SKM-1 (cell line): ENCODE measurements at regions not wholly inside any gene's neighbourhood (a gene's known extent, or its start where the extent isn't known, plus 50 kb on each side); places are given as distances from the start of the nearest gene placed in this dataset.

Experiments used
- DNase-seq: peaks from one replicate; lab custom pipeline; 2025; ENCODE audit not compliant: unreplicated experiment; lab: John Stamatoyannopoulos, UW

DNA sequence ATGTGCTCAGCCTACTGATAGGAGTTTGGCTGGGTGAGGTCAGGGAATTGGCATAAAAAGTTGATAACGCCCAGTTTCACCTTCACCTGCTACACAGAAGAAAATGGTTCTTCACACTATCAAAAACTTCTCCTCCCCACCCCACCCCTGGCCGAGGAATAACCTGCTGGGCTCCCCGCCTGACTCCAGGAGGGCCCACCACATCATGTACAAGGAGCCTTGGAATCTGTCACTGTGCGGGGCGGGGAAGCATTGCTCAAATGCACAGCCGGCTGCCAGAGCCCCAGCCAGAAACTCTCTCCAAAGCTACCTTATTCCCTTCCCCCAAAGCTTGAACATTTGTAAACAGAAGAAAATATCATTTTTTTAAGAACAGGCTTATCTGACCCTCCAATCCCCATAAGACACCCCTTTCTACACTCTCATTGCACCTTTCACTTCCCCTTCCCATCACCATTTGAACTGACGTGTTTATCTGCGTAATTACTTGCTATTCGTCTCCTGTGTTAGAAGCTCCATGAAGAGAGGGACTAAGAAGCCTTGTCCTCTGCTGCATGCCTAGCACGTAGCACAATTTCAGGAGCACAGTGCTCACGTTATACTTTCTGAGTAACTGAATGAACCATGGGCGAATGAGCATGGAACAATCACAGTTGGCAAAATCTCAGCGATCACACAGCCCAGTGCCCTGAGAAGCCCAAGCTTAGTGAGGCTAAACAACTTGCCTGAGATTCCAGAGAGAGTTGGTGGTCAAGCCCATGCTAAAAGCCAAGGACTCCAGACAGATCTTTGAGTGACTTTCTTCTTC, 82.9 kb downstream of the HES1 start:
- no peak for DNase-seq

DNA sequence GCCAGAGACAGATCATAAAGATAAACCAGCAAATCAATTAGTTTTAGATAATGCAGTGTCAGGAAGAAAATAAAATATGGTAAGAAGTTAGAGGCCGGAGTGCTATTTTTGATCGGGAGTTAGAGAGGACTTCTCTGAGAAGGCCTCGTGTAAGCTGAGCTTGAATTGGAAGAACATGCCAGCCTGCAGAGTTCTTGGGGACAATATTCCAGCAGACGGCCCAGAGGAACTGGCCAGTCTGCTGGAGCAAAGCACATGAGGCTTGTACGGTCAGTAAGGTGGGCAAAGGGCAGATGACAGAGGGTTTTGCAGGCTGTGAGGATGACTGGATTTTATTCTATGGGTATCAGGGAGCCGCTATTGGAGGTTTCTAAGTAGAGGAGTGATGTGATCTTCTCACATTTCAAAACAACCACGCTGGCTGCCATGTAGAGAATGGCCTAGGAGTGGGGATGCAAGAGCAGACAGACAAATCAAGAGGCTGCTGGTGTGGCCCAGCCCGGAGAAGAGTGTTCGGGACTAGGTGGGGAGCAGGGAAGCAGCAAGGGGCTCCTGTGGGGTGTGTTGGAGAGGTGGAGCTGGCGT, 84.0 kb downstream of the HES1 start:
- DNase-seq, result no peak

DNA sequence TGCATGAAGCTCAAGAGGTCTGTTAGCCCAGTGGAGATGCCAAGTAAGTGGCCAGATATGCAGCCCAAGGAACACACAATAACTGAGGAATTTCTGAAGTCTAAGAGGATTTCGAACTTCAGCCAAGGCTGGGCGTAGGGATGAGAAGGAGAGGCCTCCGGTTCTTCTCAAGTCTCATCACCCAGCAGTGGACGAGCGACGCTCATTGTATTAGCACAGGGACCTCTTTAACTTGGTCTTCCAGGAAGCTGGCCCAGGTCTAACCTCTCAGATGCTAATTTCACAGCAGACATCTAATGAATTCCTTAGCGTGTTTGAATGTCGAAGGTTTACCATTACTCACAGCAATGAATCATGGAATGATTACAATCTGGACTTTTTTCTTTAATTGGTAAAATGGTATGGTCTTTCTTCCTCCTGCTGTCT, 85.0 kb downstream of the HES1 start:
- no peak for DNase-seq

DNA sequence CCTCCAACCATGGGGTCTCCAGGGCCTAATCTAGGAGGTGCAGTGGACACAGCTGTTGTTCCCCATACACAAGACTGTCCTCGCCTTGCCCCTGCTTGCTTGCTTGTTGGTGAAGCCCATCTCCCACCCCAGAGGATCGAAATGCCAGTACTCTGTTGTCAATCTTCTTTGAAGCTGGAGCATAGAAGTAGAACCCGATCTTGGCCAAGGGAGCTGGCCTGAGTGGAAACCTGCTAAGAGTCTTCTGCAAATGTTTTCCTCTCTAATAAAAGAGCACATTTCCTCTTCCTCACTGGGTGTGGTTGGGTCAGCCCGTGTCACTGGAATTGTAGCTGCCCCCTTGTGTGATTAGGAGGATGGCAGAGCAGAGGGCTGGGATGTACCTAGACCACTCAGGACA, 85.4 kb downstream of the HES1 start:
- DNase-seq, result no peak

DNA sequence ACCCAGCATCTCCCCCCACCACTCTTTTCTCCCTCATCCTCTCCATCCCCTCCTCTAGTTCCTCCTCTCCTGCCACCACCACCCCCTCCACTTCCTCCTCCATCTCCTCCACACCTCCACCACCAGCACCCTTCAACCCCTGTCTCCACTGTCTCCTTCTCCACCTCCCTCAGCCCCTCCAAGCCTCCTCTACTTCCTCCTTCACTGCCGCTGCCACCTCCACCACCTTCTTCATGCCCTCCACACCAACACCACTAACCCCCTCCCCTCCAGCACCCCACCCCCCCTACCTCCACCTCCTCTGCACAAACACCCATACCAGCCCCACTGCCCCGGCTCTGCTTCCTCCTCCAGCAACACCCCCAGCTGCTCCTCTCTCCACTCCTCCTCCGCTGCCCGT, 88.0 kb downstream of the HES1 start:
- no peak for DNase-seq

DNA sequence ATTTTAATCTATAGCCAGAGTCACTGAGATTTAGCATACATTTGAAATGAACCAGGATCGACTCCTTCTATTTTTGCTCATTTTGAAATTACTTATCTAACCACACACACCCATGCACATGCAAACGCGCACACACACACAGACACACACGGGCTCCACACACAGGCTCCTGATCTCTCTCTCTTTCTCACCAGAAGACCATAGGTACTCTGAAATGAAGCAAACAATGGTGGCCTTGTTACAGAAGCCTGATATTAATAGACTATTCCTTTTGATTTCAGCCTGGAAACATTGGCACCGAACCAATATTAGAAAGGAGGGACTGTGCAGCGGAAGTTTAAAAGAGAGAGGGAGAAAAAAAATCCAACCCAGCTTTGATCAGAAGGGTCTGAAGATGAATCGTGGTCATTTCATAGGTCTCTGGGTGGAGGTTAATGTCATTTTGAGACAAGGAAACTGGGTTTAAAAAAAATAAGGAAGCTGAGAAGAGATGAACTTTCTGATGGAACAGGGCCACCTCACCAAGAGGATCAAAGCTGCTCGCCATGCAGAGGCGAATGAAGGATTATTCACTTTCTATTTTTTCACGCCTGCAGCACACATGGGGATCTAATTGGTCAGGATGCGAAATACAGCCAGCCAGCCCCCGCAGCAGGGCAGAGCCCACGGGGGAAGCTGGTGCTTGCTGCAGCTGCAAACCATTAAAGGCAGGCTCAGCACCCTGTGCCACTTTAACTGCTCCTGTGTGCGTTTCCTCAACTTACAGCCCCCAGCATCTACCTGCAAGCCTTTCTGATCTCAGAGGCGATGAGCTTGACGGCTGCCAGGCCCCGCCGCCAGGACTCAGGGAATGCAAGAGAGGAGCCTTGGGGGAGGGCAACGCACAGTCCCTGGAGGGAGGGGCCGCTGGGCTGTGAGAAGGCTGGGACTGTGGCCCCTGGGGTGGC, 88.8 kb downstream of the HES1 start:
- DNase-seq, result no peak

DNA sequence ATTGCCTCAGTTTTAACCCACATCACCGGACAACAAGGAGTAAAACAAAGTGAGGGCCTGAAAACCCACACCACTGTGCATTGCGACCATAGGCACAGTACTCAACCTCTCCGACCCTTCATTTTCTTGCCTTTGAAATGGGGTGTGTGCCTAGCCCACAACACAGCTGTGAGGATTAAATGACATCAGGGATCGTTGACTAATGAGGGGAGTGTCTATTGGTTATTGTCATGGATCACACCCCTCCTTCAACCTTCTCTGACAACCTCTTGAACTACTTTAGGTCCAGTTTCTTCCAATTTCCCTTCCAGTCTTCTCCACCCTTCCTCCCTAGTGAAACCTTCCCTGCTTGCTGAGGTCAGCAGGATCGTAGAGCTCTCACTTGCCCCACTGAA, 89.5 kb downstream of the HES1 start:
- no peak for DNase-seq

DNA sequence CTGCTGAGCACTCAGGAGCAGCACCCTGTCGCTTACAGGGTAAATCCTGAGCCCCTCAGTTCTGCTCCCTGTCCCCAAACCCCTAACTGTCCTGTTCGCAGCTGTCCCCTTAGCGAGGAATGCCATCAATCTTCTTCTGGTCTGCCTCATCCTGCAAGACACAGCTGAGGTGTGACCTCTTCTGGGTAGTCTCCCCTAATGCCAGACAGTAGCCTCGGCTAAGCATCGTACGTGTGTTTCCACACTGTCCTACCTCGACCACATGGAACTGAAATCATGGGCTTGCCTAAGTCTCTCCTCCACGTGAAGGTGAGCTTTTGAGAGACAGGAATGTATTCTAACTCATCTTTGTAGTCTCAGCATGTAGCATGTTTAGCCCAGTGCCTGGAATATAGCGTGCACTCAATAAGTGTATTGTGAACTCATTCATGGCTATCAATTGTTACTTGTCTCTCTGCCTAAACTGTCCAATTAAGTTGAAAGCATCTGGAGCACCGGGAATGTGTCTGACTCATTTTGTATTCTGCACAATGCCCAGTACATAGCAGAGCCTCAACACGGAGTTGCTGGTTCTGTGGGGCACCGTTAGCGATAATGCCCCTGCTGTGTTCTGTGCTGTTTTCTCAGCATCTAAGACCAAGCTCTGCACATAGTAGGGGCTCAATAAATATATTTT, 90.2 kb downstream of the HES1 start:
- no peak for DNase-seq

DNA sequence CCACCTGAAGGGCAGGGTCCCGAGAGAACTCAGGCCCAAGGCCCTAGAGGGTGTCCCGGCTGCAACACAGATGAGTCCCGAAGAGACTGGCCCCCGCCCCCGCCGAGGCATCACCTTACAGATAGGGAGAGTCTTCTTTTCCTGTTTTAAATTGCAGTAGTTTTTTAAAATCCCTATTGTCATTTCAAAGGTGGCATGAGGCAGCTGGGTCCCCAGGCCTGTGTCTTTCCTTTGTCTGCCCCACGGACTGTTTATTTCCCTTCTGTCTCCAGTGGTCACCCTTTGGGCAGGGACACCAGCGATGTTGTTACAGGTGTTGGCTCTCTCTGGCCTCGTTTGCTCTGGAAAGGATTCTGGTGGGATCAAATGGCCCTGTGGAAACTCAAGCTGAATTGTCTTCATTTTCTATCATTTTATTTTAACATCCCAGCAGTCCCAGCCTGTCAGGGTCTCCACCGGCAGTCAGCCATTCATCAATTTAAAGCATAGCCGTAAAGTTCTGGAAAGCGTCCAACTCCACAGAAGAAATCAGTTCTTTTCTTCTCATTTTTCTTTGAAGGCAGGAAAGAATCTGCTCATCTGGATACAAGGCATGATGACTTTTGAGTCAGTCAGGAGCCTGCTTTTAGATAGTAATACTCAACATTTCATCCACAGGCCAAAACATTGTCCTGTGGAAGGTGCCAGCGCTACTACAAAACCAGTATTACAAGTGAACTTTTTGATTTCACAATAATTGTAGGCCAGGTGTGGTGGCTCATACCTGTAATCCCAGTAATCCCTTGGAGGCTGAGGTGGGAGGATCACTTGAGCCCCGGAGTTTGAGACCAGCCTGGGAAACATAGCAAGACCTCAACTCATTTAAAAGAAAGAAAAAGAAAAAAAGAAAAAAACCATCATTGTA, 96.2 kb downstream of the HES1 start:
- no peak for DNase-seq

DNA sequence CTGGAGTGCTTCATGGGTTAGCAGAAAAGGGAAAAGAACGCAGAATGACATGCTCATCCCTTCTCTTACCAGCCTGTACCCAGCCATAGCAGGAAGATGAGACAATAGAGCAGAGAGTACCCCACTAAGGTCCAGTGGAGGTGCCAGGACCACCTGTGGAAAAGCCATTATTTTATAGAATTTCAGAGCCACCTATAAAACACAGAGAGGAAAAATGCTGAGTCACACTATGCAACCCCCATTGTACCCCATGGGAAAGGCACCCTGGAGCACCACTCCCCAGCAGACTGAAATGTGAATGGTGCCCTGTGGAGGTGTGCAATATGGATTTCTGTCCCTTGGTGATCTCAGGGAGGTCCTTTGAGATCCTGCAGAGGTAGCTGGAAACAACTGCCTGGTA, 97.2 kb downstream of the HES1 start:
- no peak for DNase-seq

DNA sequence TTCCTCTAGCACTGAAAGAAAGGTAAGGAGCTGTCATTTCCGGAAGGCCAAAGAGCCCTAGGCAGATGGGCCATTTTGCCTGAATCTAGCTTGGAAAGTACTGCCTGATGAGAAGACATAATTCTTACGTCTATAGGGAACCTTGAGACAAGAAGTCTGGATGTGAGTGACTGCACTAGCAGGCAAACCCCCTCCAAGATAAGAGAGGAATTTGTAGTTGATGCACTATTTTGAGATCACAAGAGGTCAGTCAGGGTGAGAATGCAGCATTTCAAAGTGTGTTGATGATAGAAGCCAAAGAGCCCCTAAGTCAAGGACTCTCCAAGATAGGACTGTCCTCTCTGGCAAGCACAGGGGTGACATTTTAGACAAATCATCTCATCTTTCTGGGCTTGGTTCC, 99.2 kb downstream of the HES1 start:
- DNase-seq, result no peak

DNA sequence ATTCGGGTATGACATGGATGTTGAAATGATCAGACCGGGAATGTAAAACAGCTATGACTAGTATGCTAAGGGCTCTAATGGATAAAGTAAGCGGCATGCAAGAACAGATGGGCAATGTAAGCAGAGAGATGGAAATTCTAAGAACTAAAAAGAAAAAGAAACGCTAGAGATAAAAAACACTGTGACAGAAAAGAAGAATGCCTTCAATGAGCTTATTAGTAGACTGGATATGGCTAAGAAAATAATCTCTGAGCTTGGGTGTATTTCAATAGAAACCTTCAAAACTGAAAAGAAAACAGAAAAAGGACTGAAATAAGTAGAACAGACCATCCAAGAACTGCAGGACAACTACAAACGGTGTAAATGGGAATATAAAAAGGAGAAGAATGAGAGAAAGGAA, 101.2 kb downstream of the HES1 start:
- DNase-seq, result no peak

DNA sequence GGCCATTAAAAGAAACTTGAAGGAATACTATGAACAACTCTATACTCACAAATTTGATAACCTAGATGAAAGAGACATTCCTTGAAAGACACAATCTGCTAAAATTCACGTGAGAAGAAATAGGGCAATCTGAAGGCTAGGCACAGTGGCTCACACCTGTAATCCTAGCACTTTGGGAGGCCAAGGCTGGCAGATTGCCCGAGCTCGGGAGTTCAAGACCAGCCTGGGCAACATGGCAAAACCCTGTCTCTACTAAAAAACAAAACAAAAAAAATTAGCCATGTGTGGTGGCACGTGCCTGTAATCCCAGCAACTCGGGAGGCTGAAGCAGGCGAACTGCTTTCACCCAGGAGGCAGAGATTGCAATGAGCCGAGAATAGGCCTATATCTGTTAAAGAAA, 104.8 kb downstream of the HES1 start:
- no peak for DNase-seq

DNA sequence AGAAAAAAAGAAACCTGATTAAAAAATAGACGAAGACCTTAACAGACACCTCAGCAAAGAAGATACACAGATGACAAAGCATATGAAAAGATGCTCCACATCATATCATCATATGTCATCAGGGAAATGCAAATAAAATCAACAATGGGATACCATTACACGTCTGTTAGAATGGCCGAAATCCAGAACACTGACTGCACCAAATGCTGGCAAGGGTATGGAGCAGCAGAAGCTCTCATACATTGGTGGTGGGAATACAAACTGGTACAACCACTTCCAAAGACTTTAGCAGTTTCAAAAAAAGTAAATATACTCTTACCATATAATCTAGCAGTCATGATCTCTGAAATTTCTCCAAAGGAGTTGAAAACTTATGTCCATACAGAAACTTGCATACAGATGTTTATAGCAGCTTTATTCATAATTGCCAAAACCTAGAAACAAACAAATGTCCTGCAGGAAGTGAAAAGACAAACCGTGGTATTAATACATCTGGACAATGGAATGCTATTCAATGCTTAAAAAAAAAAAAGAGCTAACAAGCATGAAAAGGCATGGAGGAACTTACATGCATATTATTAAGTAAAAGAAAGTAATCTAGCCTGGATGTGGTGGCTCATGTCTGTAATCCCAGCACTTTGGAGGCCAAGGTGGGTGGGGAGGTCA, 107.4 kb downstream of the HES1 start:
- DNase-seq, result no peak

DNA sequence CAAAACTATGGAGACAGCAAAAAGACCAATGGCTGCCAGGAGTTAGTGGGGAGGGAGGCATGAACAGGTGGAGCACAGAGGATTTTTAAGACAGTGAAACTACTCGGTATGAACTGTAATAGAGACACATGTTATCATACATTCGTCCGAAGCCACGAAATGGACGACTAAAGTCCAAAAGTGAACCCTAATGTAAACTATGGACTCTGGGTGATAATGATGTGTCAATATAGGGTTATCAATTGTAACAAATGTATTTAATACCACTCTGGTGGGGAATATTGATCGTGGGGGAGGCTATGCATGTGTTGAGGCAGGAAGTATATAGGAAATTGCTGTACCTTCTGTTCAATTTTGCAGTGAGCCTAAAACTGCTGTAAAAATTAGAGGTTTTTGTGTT, 107.0 kb downstream of the CPN2 start:
- no peak for DNase-seq

DNA sequence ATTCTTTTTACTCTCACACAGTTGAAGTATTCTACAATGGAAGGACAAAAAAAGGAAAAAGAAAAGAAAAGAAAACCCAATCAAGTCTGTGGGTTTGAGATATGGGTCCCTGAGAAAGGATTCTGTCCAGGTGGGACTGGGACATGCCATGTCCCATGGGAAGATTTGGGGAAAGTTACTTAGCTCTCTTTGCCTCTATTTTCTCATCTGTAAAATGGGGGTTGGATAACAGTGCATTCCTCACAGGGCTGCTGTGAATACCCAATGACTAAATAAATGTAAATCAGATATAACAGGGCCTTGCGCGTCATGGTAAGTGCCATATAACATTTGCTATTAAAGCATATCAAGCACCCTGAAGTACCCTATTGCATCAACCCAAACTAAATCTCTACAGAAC, 105.7 kb downstream of the CPN2 start:
- DNase-seq, result no peak

DNA sequence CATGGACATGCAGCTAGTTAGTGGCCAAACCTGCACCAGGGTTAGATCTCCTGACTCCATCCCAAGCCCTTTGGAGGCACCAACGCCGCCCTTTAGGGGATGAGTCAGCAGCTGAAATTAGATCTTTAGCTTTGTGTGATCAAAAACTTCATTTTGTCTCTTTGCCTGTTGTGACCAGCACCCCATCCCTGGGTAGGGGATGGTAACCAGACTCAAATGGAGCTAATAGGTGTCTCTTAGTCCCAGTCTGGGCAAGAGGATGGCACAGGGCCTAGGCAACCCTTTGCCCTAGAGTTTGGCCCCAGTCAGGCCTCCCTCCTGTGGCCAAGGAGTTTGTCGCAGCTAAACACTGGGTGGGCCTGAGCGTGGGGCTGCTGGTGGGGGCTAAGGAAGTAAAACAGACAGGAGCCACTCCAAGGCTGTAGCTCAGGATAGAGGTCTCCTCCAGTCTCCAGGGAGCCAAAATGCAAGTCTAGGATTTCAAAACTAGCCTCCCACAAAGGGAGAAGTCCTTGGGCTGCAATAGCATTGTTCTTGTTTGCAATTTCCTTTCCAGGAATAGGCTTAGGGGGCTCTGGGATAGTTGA, 105.1 kb downstream of the CPN2 start:
- no peak for DNase-seq

DNA sequence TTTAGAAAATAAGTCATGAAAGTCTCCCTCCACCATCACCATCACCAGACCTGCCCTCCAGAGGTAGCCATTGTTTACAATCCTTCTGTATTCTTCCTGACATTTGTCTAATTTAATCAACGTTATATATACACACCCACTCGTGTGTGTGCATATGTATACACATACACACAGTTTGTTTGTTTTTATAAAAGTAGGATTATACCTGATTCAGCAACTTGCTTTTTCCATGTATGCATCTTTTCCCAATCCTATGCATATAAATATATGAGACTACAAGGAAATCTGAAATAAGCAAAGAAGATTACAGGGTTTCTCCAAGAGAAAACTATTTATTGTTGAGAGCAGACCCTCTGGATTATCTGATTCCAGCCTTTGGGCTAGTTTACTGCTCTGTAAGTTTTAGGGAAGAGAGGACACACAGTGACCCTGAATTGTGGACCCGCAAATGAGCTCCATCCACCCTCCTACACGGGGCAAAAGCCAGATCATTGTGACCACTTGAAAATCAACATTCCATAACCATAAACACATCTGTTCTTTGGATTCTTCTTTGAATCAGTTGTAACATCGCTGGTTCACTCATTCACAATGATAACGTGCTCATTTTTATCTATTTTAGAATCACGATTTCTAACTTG, 104.3 kb downstream of the CPN2 start:
- DNase-seq, result no peak

DNA sequence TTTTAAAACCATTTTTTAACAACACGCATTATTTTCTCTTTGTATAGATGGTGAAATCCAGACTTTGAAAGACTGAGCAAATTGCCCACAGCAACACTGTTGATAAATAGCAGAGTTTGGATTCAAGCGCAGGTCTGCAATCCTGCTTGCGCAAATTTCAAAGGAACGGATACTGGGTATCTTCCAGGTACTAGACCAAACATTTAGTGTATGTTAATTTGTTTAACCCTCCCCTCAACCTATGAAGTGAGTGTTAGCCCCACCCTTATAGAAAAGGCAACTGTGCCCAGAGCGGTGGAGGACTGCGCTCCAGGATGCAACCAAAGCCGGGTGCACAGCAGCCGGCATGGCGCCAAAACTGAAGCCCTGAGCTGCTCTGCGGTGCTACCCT, 103.8 kb downstream of the CPN2 start:
- DNase-seq, result no peak
